ENCODE measurements at regions not wholly inside any gene's neighbourhood (a gene's known extent, or its start where the extent isn't known, plus 50 kb on each side); places are given as distances from the start of the nearest gene placed in this dataset.

DNA sequence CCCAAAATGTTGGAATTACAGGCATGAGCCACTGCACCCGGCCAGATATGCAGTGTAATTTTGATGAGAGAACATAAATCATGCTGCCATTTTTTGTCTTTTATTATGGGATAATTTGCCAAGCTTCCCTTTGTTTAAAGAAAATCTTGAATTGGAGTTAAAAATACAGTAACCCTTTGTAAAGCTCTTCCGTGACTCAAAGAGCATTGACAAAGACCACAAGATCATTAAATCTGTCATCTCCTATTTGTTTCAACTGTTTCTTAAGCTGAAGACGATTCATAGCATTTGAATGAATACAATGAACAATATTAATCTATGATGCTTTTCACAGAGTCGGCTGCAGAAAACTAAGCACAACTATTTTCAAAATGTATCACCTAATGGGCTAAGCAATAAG lies 132.6 kb downstream of the ANAPC4 start:
- TF ChIP-seq, protein P1, sequence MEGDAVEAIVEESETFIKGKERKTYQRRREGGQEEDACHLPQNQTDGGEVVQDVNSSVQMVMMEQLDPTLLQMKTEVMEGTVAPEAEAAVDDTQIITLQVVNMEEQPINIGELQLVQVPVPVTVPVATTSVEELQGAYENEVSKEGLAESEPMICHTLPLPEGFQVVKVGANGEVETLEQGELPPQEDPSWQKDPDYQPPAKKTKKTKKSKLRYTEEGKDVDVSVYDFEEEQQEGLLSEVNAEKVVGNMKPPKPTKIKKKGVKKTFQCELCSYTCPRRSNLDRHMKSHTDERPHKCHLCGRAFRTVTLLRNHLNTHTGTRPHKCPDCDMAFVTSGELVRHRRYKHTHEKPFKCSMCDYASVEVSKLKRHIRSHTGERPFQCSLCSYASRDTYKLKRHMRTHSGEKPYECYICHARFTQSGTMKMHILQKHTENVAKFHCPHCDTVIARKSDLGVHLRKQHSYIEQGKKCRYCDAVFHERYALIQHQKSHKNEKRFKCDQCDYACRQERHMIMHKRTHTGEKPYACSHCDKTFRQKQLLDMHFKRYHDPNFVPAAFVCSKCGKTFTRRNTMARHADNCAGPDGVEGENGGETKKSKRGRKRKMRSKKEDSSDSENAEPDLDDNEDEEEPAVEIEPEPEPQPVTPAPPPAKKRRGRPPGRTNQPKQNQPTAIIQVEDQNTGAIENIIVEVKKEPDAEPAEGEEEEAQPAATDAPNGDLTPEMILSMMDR (IDR thresholded peaks at IDR 0.05 in 8 of 11, conservative IDR thresholded peaks at IDR 0.05 in 3 of 11): no peak
- TF ChIP-seq POLR2AphosphoS5 (IDR thresholded peaks at IDR 0.05): no peak
- TF ChIP-seq POLR2A (IDR thresholded peaks at IDR 0.05): no peak
